Keratinocyte (primary cell): ENCODE measurements at regions not wholly inside any gene's neighbourhood (a gene's known extent, or its start where the extent isn't known, plus 50 kb on each side); places are given as distances from the start of the nearest gene placed in this dataset.

Experiments used
- DNase-seq: peaks from one replicate; pipeline ENCODE4 v3.0.0-alpha.2; 2011; ENCODE audit warnings: low read depth, missing footprints, low spot score
- FAIRE-seq: peaks from 2 replicates; lab custom pipeline; 2011; peaks lifted over from hg19 to GRCh38; lab: Jason Lieb, UNC
- H2AFZ ChIP-seq: 2 replicates; pipeline ENCODE4 v1.6.0; 2012; ENCODE audit warnings: low read length, control low read depth, inconsistent platforms; ENCODE audit not compliant: control insufficient read depth
- H3K27ac ChIP-seq: 2 replicates; pipeline ENCODE4 v1.5.1; 2011; ENCODE audit warnings: low read length; ENCODE audit not compliant: control insufficient read depth, insufficient read depth
- H3K27me3 ChIP-seq: 3 replicates; pipeline ENCODE4 v1.6.0; 2011; ENCODE audit warnings: low read length; ENCODE audit not compliant: control insufficient read depth, insufficient read depth; ENCODE audit errors: extremely low read depth
- H3K36me3 ChIP-seq, 2 experiments: 2 replicates in 1 of 2; 3 replicates in 1 of 2; pipeline ENCODE4 v1.5.1; 2011; ENCODE audit warnings: low read length in 2 of 2, mild to moderate bottlenecking in 1 of 2; ENCODE audit not compliant: control insufficient read depth in 2 of 2, insufficient read depth in 2 of 2; ENCODE audit errors: extremely low read depth in 1 of 2
- H3K4me1 ChIP-seq: 3 replicates; pipeline ENCODE4 v1.5.1; 2011; ENCODE audit warnings: low read length; ENCODE audit not compliant: control insufficient read depth, insufficient read depth; ENCODE audit errors: extremely low read depth
- H3K4me2 ChIP-seq: 3 replicates; pipeline ENCODE4 v1.6.0; 2011; ENCODE audit warnings: low read depth, low read length; ENCODE audit not compliant: control insufficient read depth, insufficient read depth; ENCODE audit errors: extremely low read depth
- H3K4me3 ChIP-seq, 3 experiments: fragments of 200-600 bp in 1 of 3; sonication (generic) in 1 of 3; 2 replicates in 2 of 3; 3 replicates in 1 of 3; pipeline ENCODE4 v1.5.1; 2011 to 2016; ENCODE audit warnings: low read length in 3 of 3, mild to moderate bottlenecking in 3 of 3, control low read depth in 2 of 3, inconsistent platforms in 1 of 3, low read depth in 1 of 3, mixed read lengths in 1 of 3, mixed run types in 1 of 3, moderate library complexity in 1 of 3; ENCODE audit not compliant: control insufficient read depth in 2 of 3, insufficient read depth in 2 of 3; ENCODE audit errors: extremely low read depth in 1 of 3
- H3K79me2 ChIP-seq: 2 replicates; pipeline ENCODE4 v1.6.0; 2012; ENCODE audit warnings: low read length; ENCODE audit not compliant: control insufficient read depth, insufficient read depth
- H3K9ac ChIP-seq: 3 replicates; pipeline ENCODE4 v1.6.0; 2011; ENCODE audit warnings: low read length; ENCODE audit not compliant: control insufficient read depth, insufficient read depth; ENCODE audit errors: extremely low read depth
- H3K9me1 ChIP-seq: 3 replicates; pipeline ENCODE4 v1.6.0; 2011; ENCODE audit warnings: low read length; ENCODE audit not compliant: control insufficient read depth, insufficient read depth; ENCODE audit errors: extremely low read depth
- H3K9me3 ChIP-seq: 2 replicates; pipeline ENCODE4 v1.5.1; 2012; ENCODE audit warnings: low read depth, low read length; ENCODE audit not compliant: control insufficient read depth
- H4K20me1 ChIP-seq: 3 replicates; pipeline ENCODE4 v1.6.0; 2011; ENCODE audit warnings: low read length; ENCODE audit not compliant: control insufficient read depth, insufficient read depth; ENCODE audit errors: extremely low read depth
- CTCF ChIP-seq, 3 experiments: IDR thresholded peaks in 1 of 3; conservative IDR thresholded peaks in 1 of 3; optimal IDR thresholded peaks in 1 of 3; 2 replicates in 2 of 3; 3 replicates in 1 of 3; pipeline versions ENCODE3 to v1.5.1; 2011; ENCODE audit warnings: low read length in 3 of 3, mild to moderate bottlenecking in 3 of 3, moderate library complexity in 2 of 3, control low read depth in 1 of 3, inconsistent platforms in 1 of 3; ENCODE audit not compliant: insufficient read depth in 2 of 3; ENCODE audit errors: extremely low read depth in 1 of 3
- EZH2 ChIP-seq: IDR thresholded peaks from one replicate; pipeline ENCODE4 v1.6.1; 2012; ENCODE audit warnings: inconsistent platforms, mild to moderate bottlenecking, low read length, moderate library complexity
- dilution Hi-C: fragments of 300-500 bp; cut with MboI; formaldehyde crosslinking; loops from one replicate; pipeline ENCODE4 v1.7.0; 2020; ENCODE audit warnings: low sequenced_read_pairs; ENCODE audit not compliant: extremely low pct_ligation_motif_present

GRCh38 chr9:79221084-79221483 lies 350.7 kb upstream of the TLE4 start:
- no peak overlapping the region for H3K4me3 ChIP-seq
- TF ChIP-seq EZH2 (no peak), CTCF (optimal IDR thresholded peaks at IDR 0.05 in 1 of 3, IDR thresholded peaks at IDR 0.05 in 1 of 3, conservative IDR thresholded peaks at IDR 0.05 in 1 of 3; ENCODE audit: extremely low read depth in 1 of 3, insufficient read depth in 2 of 3, low read length in 3 of 3) (no peak)
- H3K9me1 ChIP-seq: no peaks in the 10 kb centered on the region
- H3K27ac ChIP-seq: no peak overlapping the region
- H3K4me2 ChIP-seq: no peak overlapping the region
- H3K9ac ChIP-seq: no peak overlapping the region
- dilution Hi-C loops: no loop called here
- H3K27me3 ChIP-seq: no peaks in the 10 kb centered on the region
- FAIRE-seq (peak; percentile 63), DNase-seq (peak; percentile 66)
- H3K79me2 ChIP-seq: no peaks in the 10 kb centered on the region
- no peaks in the 10 kb centered on the region for H4K20me1 ChIP-seq
- H3K36me3 ChIP-seq: no peaks in the 10 kb centered on the region
- no peaks in the 10 kb centered on the region for H3K9me3 ChIP-seq
- peaks cover 16% of the 10 kb centered on the region for H3K4me1 ChIP-seq
- H2AFZ ChIP-seq: no peak overlapping the region

- DNase-seq (peak; percentile 49), FAIRE-seq (no peak)
- dilution Hi-C loops: no loop called here
Measured at GRCh38 chr9:79222483-79222882, 349.3 kb upstream of the TLE4 start.

More at GRCh38 chr9:79222483-79222882, 349.3 kb upstream of the TLE4 start:
- Histone ChIP-seq H2AFZ (no peak overlapping the region), H3K27me3 (no peaks in the 10 kb centered on the region), H3K9me3 (no peaks in the 10 kb centered on the region), H3K4me2 (no peak overlapping the region), H3K9me1 (no peaks in the 10 kb centered on the region), H3K36me3 (no peaks in the 10 kb centered on the region), H3K4me3 (no peak overlapping the region), H3K79me2 (no peaks in the 10 kb centered on the region), H3K27ac (no peak overlapping the region), H3K4me1 (peaks cover 16% of the 10 kb centered on the region), H4K20me1 (no peaks in the 10 kb centered on the region), H3K9ac (no peak overlapping the region)
- TF ChIP-seq EZH2 (no peak), CTCF (optimal IDR thresholded peaks at IDR 0.05 in 1 of 3, IDR thresholded peaks at IDR 0.05 in 1 of 3, conservative IDR thresholded peaks at IDR 0.05 in 1 of 3; ENCODE audit: extremely low read depth in 1 of 3, insufficient read depth in 2 of 3, low read length in 3 of 3) (no peak)
